Stomach (tissue), 4 donors: ENCODE measurements at regions not wholly inside any gene's neighbourhood (a gene's known extent, or its start where the extent isn't known, plus 50 kb on each side); places are given as distances from the start of the nearest gene placed in this dataset.

Experiments used
- EP300 ChIP-seq: sonication (generic); formaldehyde crosslinking; IDR thresholded peaks from one replicate; pipeline ENCODE4 v1.6.1; 2017; ENCODE audit warnings: antibody characterized with exemption
- POLR2A ChIP-seq, 4 donors: fragments of 450-650 bp; IDR thresholded peaks; one replicate each; pipeline ENCODE4 v1.6.1; 2016; ENCODE audit warnings: antibody characterized with exemption in 4 of 4, control low read depth in 2 of 4, mild to moderate bottlenecking in 1 of 4, moderate library complexity in 1 of 4
- TF ChIP-seq, protein P1 (sequence below), 7 experiments: fragments of 450-650 bp in 4 of 7; fragments of 200-600 bp in 3 of 7; sonication (generic) in 3 of 7; IDR thresholded peaks; one replicate each; pipeline ENCODE4 v1.5.1; 2016 to 2019; ENCODE audit warnings: antibody characterized with exemption in 7 of 7, control low read depth in 2 of 7, mild to moderate bottlenecking in 1 of 7

DNA sequence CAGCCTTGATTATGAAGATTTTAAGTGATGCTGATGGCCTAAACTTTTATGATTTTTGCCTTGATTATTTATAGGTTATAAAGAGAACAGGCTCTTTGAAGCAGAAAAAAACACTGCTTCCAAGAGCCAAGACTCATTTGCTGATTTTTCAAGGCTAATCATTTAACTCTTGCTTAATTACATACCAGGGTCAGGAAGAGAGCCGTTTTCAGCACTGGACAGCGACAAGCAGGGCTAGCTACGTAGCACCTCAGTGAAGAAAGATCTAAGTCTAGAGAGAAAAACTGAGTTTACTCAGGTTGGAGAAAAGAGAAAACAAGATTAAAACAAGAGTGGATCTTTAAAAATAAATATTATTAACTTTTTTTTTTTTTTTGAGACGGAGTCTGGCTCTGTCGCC, 615.4 kb upstream of the B3GAT1 start:
- no peak for TF ChIP-seq EP300
- no peak for TF ChIP-seq POLR2A (IDR thresholded peaks at IDR 0.05)
- TF ChIP-seq, protein P1, sequence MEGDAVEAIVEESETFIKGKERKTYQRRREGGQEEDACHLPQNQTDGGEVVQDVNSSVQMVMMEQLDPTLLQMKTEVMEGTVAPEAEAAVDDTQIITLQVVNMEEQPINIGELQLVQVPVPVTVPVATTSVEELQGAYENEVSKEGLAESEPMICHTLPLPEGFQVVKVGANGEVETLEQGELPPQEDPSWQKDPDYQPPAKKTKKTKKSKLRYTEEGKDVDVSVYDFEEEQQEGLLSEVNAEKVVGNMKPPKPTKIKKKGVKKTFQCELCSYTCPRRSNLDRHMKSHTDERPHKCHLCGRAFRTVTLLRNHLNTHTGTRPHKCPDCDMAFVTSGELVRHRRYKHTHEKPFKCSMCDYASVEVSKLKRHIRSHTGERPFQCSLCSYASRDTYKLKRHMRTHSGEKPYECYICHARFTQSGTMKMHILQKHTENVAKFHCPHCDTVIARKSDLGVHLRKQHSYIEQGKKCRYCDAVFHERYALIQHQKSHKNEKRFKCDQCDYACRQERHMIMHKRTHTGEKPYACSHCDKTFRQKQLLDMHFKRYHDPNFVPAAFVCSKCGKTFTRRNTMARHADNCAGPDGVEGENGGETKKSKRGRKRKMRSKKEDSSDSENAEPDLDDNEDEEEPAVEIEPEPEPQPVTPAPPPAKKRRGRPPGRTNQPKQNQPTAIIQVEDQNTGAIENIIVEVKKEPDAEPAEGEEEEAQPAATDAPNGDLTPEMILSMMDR (IDR thresholded peaks at IDR 0.05) = no peak
